GM20000 (cell line): ENCODE measurements at regions not wholly inside any gene's neighbourhood (a gene's known extent, or its start where the extent isn't known, plus 50 kb on each side); places are given as distances from the start of the nearest gene placed in this dataset.

Source experiments
- DNase-seq: peaks from one replicate; pipeline ENCODE4 v3.0.0; 2012; ENCODE audit warnings: low spot score
- TF ChIP-seq, protein P1 (sequence below): IDR thresholded peaks from 2 replicates; pipeline ENCODE4 v1.5.1; 2012; ENCODE audit warnings: mild to moderate bottlenecking, control low read depth; ENCODE audit errors: extremely low read depth, missing control alignments

DNA sequence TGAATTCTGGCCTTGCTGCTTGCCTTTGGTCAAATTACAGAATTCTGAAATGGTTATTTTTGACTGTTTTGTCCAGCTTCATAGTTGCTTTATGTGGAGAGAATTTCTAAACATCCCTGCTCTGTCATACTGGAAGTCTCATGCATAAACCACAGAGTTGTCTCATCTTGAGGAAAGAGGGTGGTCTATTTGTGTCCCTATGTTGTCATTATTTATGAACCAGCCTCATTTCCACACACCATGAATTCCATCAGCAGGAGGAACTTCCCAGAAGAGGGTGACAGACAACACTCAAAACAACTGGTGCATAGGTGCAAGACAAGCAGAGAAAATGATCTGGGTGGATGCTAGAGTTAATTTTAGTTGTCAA is 525.8 kb upstream of the GOT2 start:
- TF ChIP-seq, protein P1, sequence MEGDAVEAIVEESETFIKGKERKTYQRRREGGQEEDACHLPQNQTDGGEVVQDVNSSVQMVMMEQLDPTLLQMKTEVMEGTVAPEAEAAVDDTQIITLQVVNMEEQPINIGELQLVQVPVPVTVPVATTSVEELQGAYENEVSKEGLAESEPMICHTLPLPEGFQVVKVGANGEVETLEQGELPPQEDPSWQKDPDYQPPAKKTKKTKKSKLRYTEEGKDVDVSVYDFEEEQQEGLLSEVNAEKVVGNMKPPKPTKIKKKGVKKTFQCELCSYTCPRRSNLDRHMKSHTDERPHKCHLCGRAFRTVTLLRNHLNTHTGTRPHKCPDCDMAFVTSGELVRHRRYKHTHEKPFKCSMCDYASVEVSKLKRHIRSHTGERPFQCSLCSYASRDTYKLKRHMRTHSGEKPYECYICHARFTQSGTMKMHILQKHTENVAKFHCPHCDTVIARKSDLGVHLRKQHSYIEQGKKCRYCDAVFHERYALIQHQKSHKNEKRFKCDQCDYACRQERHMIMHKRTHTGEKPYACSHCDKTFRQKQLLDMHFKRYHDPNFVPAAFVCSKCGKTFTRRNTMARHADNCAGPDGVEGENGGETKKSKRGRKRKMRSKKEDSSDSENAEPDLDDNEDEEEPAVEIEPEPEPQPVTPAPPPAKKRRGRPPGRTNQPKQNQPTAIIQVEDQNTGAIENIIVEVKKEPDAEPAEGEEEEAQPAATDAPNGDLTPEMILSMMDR = no peak
- no peak for DNase-seq

DNA sequence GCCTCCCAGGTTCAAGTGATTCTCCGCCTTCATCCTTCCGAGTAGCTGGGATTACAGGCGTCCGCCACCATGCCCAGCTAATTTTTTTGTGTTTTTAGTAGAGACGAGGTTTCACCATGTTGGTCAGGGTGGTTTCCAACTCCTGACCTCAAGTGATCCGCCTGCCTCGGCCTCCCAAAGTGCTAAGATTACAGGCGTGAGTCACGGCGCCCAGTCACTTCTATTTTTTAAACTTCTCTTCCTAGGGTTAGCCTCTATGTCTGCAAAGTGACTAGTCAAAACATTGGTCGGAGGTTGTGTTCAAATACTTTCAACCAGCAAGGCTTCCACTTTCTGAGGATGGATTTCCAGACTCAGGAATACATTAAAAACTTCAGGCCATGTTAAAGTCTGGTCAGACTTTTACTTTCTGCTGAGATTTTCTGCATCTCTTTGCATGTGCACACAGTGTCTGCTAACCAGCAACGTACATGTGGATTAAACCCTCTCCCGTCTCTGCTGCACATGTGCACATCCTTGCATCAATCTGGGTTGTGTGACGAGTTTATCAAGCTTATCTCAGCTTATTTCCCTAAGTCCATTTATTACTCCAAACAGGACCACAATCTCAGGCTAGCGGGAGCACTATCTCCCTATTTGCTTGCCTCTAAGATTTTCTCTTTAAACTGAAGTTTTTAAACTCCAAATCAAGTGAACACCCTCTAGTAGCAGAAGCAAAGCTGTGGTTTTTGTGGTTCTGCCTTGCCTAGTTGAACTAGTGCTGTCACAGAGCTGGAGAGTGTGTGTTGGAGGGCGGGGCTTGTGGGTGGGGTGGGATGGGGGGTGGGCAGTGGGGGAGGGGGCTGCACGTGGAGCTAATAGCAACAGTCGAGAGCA is 525.2 kb upstream of the GOT2 start:
- TF ChIP-seq, protein P1 = no peak
- DNase-seq = no peak

DNA sequence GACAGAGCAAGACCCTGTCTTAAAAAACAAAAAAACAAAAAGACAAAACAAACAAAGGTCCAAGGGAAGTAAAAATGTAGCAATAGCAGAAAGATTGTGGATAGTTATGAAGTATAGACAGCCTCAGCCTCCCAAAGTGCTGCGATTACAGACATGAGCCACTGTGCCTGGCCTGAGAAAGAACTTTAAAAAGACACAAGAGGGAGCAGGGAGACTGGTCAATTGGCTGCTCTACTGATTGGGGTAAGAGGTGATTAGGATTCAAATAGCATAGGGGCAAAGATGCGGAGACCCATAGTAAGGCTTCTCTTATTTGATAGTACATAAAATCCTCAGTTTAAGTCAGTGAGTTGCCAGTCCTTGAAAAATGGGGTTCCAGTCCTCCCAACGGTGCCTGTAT is 518.2 kb upstream of the GOT2 start:
- no peak for DNase-seq
- TF ChIP-seq, protein P1 = no peak

DNA sequence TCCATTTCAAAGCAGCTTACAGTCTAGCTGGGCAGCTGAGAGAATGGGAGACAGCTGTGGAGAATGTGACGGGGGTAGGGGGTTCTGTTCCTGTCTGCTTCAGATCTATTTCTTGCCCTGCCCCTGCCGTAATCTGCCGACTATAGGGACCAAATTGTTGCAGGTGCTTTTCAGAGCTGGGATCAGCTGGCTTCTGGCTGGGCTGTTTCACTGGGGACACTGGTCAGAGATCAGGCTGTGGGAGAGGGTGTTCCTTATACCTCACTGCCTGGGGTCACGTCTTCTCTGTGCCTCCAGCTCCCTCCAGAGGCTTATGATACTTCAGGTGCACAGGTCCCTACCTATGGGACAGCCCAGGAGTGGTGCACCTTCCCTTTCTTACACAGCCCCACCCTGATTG is 514.9 kb upstream of the GOT2 start:
- no peak for DNase-seq
- TF ChIP-seq, protein P1 = no peak

DNA sequence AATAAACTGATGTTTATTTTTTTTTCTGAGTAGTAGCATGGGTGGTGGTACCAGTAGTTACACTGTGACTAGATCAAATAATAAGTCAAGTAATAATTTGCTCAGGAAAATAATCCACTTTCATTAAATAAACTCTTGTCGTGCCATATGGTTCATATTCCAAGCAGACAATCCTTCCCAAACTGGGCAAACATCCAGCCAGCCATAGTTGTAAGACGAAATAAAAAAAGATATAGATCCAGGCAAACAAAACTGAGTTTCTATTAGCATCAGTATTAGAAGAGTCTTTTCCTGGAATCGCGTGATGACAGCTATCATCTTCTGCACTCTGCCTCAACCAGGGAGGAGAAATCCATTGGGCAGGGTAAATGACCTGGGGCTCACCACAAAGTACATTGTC is 508.4 kb upstream of the GOT2 start:
- TF ChIP-seq, protein P1 = no peak
- no peak for DNase-seq

DNA sequence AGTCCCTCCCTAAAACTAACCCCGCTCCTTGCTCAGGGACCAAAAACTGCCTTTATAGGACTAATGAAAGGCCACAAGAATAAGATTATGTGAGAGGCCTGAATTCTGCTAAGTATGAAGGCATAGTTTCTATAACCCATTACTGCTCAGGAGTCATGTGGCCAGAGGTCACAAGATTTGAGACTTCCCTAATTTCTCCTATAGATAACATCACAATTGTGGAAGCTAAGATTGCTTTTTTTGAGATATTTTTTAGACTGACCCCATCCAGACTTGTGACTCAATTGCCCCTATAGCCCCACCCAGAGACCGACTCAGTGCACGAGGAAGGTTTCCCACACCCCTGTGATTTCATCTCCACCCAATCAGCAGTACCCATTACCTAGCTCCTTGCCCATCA is 504.1 kb upstream of the GOT2 start:
- DNase-seq = no peak
- TF ChIP-seq, protein P1 = no peak

DNA sequence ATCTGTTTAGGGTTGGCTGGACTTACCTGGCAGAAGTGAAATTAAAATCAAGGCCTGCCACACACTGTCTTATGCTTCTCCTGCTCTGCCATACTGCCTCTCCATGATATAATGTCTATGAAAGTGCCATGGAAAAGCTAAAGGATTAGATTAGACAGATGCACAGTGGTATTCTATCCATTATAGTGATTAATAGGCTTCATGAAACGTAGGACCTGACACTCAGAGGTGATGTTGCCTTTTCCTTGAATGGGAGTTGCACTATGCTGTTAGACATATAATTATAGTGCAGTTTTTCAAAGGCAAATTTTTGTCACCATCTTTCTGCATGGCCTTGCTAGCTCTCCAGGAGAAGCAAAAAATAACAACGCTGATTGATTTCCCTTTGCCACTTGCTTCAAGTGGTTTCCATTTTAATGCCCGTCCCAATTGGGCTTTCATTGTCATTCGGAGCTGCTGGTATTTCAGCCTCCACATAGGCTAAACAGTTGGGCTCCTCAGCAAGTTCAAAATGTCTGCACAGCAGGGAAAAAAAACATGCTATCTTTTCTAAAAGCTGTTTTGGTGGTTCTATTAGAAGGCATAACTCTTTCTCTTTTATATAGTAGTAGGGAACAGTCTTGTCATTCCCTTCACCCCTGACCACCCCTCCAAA is 502.8 kb upstream of the GOT2 start:
- TF ChIP-seq, protein P1 = no peak
- DNase-seq = no peak
